NCI-H2107 treated with DMSO at 0.1 percent for 48 hours (cell line): ENCODE measurements at regions not wholly inside any gene's neighbourhood (a gene's known extent, or its start where the extent isn't known, plus 50 kb on each side); places are given as distances from the start of the nearest gene placed in this dataset.
"Not testable (repeated sequence)": the region's sequence is repeated elsewhere in the genome, so short reads cannot be mapped to it uniquely, and the experiment has no call there.

ENCODE experiments used
- DNase-seq: peaks from one replicate; lab custom pipeline; 2025; ENCODE audit not compliant: unreplicated experiment; lab: John Stamatoyannopoulos, UW

DNA sequence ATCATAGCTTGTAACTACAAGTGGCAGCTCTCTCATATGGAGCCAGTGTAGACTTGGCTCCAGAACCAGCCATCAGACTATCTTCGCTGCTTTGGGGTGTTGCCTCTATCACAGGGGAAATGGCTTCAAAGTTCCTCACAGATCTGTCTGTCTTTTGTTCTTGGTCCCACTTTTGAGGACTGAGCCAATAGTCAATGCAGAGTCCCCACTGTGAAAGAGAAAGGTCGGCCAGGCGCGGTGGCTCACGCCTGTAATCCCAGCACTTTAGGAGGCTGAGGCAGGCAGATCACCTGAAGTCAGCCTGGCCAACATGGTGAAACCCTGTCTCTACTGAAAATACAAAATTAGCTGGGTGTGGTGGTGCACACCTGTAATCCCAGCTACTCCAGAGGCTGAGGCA is 86.9 kb upstream of the FZD7 start:
- DNase-seq = not testable (repeated sequence)

- DNase-seq = no peak
Measured at GRCh38 chr2:201947287-201947686, 86.4 kb upstream of the FZD7 start.

- no peak for DNase-seq
Measured at GRCh38 chr2:201949181-201949926, 84.3 kb upstream of the FZD7 start.

GRCh38 chr2:201949927-201950246 is 83.8 kb upstream of the FZD7 start:
- DNase-seq = no peak

- no peak for DNase-seq
Measured at GRCh38 chr2:201950606-201951005, 83.0 kb upstream of the FZD7 start.

DNA sequence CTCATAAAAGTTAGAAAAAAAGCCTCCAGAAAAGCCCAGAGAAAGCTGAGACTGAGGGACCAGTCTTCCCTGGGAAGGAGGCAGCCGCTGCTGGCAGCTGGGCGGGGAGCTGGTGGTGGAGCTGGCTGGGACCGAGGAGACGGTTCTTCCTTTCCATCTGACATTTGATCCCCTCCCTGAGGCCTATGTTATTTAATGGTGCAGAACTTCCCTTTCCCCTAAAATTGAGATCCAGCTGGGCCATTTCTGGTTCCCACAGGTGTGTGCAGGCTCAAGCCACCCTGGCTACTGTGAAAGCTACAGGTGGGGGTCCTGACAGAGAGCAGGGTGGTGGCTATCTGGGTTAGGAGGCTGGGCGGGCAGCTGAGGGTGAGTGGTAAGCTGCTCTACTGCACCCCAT is 81.5 kb upstream of the FZD7 start:
- DNase-seq = peak; percentile 87

DNA sequence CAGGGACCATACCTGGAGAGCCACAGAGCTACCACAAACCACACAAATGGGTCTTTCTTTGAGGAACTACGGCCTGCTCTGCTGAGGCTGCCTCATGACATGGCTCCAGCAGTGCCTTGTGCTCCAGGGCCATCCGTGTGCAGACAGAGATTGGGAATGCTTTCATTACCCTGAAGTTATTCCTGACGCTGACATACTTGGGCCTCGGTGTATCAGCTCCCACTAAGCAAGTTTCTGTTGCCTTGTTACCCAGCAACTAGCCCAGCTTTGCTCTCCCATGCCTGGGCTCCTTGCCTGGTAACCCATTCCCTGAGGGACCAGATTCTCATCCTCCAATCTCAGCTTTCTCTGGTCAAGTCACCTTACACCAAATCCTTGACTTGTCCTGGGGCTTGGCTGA is 80.3 kb upstream of the FZD7 start:
- no peak for DNase-seq

DNA sequence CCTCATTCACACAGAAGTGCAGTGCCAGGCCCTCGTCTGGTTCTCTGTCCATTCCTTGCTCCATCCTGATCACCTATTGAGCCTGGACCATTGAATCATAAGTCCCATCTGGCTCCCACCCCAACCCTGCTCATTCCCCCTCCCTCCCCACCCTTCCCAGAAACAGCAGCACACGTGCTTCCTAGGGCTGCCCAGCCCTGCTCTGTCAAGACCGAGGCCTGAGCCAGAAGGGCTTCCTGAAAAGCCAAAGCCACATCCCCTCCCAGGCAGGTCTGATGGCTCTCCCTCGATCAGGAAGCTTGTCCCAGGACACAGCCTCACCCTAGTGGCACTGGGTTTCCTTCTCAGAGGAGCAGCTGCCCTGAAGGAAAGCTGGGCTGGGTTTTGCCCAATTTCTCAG is 79.8 kb upstream of the FZD7 start:
- no peak for DNase-seq

DNA sequence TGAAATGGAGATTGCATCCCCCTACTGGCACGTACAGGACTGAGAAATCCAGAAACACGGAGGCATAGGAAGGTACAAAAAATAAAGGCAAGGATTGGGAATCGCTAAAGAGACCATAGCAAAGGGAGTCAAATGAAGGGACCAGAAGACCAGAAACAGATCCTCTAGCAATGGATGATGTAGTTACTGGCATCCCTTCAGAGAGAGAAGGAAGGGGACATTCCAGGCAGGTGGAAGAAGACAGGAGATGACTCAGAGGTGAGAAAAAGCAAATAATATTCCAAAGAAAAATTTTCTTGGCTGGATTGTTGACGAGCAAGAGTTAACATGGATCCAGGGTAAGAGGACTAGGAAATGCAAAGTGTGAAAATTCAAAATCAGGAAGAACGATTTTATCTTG is 78.4 kb upstream of the FZD7 start:
- DNase-seq = no peak

DNA sequence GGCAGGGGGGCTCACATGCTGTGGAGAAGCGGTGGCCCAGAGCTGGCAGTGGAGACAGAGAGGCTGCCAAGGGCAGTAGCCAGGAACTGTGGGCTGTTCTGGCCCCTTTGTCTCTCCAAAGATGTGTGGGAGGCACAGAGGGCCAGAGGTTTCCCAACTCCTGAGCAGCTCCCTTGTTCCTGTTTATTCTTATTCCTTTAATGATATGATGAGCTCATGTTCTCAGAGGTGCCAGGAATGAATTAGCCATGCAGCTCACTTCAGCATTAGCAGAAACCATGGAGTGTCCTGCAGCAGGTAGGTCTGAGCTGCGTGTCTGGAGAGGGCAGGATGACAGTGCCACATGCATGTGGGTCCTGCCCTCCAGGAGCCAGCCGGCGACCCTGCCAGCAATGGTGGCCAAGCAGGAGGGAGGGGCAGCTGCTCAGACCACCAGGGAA is 77.9 kb upstream of the FZD7 start:
- no peak for DNase-seq

GRCh38 chr2:201956361-201956760 is 77.3 kb upstream of the FZD7 start:
- DNase-seq = no peak

DNA sequence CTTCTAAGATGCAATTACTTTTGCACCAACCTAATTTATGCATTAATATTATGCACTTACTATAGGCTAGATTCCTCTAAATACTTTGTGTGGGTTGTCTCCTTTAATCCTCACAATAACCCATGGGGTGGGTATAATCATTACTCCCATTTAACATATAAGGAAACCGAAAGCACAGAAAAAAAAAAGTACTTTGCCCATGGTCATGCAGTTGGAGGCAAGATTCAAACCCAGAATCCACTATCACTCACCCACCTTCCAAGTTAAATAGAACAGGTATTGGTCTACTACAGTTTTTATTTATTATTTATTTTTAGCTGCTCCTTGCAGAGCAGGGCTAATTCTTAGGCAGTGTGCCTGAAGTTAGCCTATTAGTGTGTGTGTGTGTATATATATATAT is 76.6 kb upstream of the FZD7 start:
- DNase-seq = no peak

GRCh38 chr2:201959198-201959597 is 74.5 kb upstream of the FZD7 start:
- DNase-seq = no peak

- no peak for DNase-seq
Measured at GRCh38 chr2:201959626-201960025, 74.0 kb upstream of the FZD7 start.

GRCh38 chr2:201960305-201960704 is 73.3 kb upstream of the FZD7 start:
- DNase-seq = no peak

GRCh38 chr2:201961401-201961800 is 72.3 kb upstream of the FZD7 start:
- DNase-seq = no peak

- DNase-seq = no peak
Measured at GRCh38 chr2:201962774-201963562, 70.7 kb upstream of the FZD7 start.

GRCh38 chr2:201964011-201964410 is 69.6 kb upstream of the FZD7 start:
- no peak for DNase-seq

GRCh38 chr2:201964631-201965206 is 68.9 kb upstream of the FZD7 start:
- DNase-seq = no peak

DNA sequence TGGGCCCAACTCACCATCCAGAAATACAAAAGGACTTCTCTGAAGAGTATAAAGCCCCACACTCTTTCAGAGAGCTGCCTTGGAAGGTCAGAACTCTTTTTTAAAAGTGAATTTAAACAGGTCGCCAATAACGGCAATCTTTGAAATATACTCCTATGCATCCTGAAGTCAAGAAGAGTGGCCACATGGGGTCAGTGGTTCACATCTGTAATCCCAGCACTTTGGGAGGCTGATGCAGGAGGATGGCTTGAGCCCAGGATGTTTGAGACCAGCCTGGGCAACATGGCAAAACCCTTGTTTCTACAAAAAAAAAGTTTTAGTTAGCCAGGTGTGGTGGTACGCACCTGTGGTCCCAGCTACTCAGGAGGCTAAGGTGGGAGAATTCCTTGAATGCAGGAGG is 68.1 kb upstream of the FZD7 start:
- no peak for DNase-seq

GRCh38 chr2:201966691-201967438 is 66.8 kb upstream of the FZD7 start:
- peak; percentile 14 for DNase-seq

GRCh38 chr2:201968050-201968449 is 65.6 kb upstream of the FZD7 start:
- DNase-seq = no peak
